ENCODE measurements at regions not wholly inside any gene's neighbourhood (a gene's known extent, or its start where the extent isn't known, plus 50 kb on each side); places are given as distances from the start of the nearest gene placed in this dataset.

DNA sequence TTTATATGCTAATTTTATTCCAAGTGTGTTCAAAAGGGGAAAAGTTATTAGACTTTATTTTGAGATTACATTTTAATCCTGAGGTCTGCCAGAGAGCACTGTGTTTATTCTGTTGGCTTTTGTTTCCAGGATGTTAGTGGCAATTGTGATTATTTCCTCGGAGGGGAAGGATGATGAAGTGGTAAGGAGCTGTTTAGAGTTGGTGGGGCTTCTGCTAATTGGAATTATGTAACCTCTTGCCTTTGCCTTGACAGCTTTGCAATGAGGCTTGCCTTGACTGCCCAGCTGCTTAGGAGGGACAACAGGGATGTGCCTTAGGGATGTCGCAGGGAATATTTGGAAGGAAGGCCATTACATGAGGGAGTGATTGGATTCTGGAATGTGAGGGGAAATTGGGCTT is 89.7 kb upstream of the E2F8 start:
- no peak overlapping the region for H3K4me3 ChIP-seq (ENCODE audit: low read depth in 1 of 2, low read length in 2 of 2)
- peaks cover 10% of the 10 kb centered on the region for H3K27me3 ChIP-seq (ENCODE audit: insufficient read depth, low read length, poor library complexity)
- H4K20me1 ChIP-seq (ENCODE audit: insufficient read depth, low read length) = no peaks in the 10 kb centered on the region; the same call in 1 of the 2 replicates
- TF ChIP-seq, protein P1, sequence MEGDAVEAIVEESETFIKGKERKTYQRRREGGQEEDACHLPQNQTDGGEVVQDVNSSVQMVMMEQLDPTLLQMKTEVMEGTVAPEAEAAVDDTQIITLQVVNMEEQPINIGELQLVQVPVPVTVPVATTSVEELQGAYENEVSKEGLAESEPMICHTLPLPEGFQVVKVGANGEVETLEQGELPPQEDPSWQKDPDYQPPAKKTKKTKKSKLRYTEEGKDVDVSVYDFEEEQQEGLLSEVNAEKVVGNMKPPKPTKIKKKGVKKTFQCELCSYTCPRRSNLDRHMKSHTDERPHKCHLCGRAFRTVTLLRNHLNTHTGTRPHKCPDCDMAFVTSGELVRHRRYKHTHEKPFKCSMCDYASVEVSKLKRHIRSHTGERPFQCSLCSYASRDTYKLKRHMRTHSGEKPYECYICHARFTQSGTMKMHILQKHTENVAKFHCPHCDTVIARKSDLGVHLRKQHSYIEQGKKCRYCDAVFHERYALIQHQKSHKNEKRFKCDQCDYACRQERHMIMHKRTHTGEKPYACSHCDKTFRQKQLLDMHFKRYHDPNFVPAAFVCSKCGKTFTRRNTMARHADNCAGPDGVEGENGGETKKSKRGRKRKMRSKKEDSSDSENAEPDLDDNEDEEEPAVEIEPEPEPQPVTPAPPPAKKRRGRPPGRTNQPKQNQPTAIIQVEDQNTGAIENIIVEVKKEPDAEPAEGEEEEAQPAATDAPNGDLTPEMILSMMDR (IDR thresholded peaks at IDR 0.05; ENCODE audit: borderline replicate concordance, extremely low read depth, low read length, poor library complexity, severe bottlenecking) = no peak
- H3K27ac ChIP-seq (ENCODE audit: low read length) = no peak overlapping the region
- DNase-seq (no peak), ATAC-seq (ENCODE audit: insufficient read depth, low read depth) (no peak)
- no peak overlapping the region for H2AFZ ChIP-seq (ENCODE audit: low read depth, low read length)
- no peaks in the 10 kb centered on the region for H3K79me2 ChIP-seq (ENCODE audit: insufficient read depth, low read length)
- H3K4me2 ChIP-seq (ENCODE audit: insufficient read depth, low read length) = no peak overlapping the region
- H3K9me3 ChIP-seq (ENCODE audit: insufficient read depth, low read length, severe bottlenecking) = no peaks in the 10 kb centered on the region
- H3K36me3 ChIP-seq (ENCODE audit: insufficient read depth, low read length) = no peaks in the 10 kb centered on the region
- no peak overlapping the region for H3K9ac ChIP-seq (ENCODE audit: low read depth, low read length)
- H3K4me1 ChIP-seq (ENCODE audit: insufficient read depth, low read length) = no peaks in the 10 kb centered on the region

DNA sequence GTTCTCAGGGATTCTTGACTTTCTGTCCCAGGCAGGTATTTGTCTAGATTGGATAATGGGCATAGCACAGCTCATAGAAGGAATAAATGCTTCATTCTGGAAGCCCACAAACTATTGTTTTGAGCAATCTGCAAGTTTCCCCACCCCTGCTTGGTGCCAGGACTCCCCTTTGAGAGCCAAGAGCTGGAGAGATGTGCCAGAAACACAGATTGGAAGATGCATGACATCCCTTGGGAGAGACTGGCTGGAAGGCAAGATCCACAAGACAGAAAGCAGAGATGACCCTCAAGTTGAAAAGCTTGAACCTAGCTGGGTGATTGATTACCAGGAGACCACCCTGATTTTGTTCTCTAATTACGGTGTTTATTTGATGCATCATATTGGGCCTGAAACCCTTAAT is 89.2 kb upstream of the E2F8 start:
- no peaks in the 10 kb centered on the region; the same call in 1 of the 2 replicates for H4K20me1 ChIP-seq (ENCODE audit: insufficient read depth, low read length)
- H3K36me3 ChIP-seq (ENCODE audit: insufficient read depth, low read length) = no peaks in the 10 kb centered on the region
- H3K4me3 ChIP-seq (ENCODE audit: low read depth in 1 of 2, low read length in 2 of 2) = no peak overlapping the region
- H3K9ac ChIP-seq (ENCODE audit: low read depth, low read length) = no peak overlapping the region
- H3K79me2 ChIP-seq (ENCODE audit: insufficient read depth, low read length) = no peaks in the 10 kb centered on the region
- TF ChIP-seq EZH2 (IDR thresholded peaks at IDR 0.05; ENCODE audit: borderline replicate concordance, low read depth, low read length, severe bottlenecking) = no peak
- TF ChIP-seq, protein P1 (IDR thresholded peaks at IDR 0.05; ENCODE audit: borderline replicate concordance, extremely low read depth, low read length, poor library complexity, severe bottlenecking) = no peak
- no peak overlapping the region for H2AFZ ChIP-seq (ENCODE audit: low read depth, low read length)
- no peak overlapping the region for H3K4me2 ChIP-seq (ENCODE audit: insufficient read depth, low read length)
- H3K9me3 ChIP-seq (ENCODE audit: insufficient read depth, low read length, severe bottlenecking) = no peaks in the 10 kb centered on the region
- H3K27ac ChIP-seq (ENCODE audit: low read length) = no peak overlapping the region
- DNase-seq (no peak), ATAC-seq (ENCODE audit: insufficient read depth, low read depth) (no peak)
- peaks cover 11% of the 10 kb centered on the region for H3K27me3 ChIP-seq (ENCODE audit: insufficient read depth, low read length, poor library complexity)
- H3K4me1 ChIP-seq (ENCODE audit: insufficient read depth, low read length) = no peaks in the 10 kb centered on the region

DNA sequence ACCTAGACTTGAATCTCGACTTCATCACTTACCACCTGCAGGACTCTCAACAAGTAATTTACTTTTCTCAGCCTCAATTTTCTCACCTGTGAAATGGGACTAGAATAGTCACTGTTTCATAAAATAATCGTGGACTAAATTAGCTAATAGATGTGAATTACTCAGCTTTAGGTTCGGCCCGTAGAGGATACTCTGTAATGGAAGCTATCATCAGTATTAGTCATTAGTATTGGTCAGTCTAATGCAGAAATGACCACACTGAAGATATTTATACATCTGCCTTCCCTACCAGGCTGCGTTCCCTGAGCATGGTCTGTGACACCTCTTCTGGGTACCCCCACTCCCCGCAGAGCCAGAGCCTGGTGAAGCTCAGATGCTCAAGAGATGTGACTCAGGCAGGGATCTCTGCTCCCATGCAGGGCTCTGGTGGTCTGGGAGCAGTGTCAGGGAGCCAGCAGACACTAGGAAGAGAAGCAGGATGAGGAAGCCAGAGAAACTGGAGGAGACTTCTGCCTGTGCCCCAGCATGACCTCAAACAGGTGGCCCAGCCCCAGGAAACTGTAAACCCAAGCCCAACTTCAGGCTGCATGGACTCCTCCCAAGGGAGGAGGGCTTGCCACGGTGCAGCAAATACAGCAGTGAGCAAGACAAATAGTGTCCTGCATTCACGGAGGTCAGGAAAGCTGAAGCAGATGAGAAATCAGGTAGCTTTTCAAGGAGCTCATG is 88.0 kb upstream of the E2F8 start:
- Histone ChIP-seq H3K4me3 (ENCODE audit: low read depth in 1 of 2, low read length in 2 of 2) (no peak overlapping the region), H3K4me1 (ENCODE audit: insufficient read depth, low read length) (no peaks in the 10 kb centered on the region), H3K9ac (ENCODE audit: low read depth, low read length) (no peak overlapping the region), H3K27me3 (ENCODE audit: insufficient read depth, low read length, poor library complexity) (peaks cover 11% of the 10 kb centered on the region), H3K36me3 (ENCODE audit: insufficient read depth, low read length) (no peaks in the 10 kb centered on the region), H4K20me1 (ENCODE audit: insufficient read depth, low read length) (no peaks in the 10 kb centered on the region; the same call in 1 of the 2 replicates), H3K79me2 (ENCODE audit: insufficient read depth, low read length) (no peaks in the 10 kb centered on the region), H2AFZ (ENCODE audit: low read depth, low read length) (no peak overlapping the region), H3K27ac (ENCODE audit: low read length) (no peak overlapping the region), H3K4me2 (ENCODE audit: insufficient read depth, low read length) (no peak overlapping the region), H3K9me3 (ENCODE audit: insufficient read depth, low read length, severe bottlenecking) (no peaks in the 10 kb centered on the region)
- ATAC-seq (ENCODE audit: insufficient read depth, low read depth) = no peak
- no peak for DNase-seq
- TF ChIP-seq EZH2 (IDR thresholded peaks at IDR 0.05; ENCODE audit: borderline replicate concordance, low read depth, low read length, severe bottlenecking) = no peak
- TF ChIP-seq, protein P1 (IDR thresholded peaks at IDR 0.05; ENCODE audit: borderline replicate concordance, extremely low read depth, low read length, poor library complexity, severe bottlenecking) = no peak
